ENCODE measurements at regions not wholly inside any gene's neighbourhood (a gene's known extent, or its start where the extent isn't known, plus 50 kb on each side); places are given as distances from the start of the nearest gene placed in this dataset.
"Not testable (repeated sequence)": the region's sequence is repeated elsewhere in the genome, so short reads cannot be mapped to it uniquely, and the experiment has no call there.

DNA sequence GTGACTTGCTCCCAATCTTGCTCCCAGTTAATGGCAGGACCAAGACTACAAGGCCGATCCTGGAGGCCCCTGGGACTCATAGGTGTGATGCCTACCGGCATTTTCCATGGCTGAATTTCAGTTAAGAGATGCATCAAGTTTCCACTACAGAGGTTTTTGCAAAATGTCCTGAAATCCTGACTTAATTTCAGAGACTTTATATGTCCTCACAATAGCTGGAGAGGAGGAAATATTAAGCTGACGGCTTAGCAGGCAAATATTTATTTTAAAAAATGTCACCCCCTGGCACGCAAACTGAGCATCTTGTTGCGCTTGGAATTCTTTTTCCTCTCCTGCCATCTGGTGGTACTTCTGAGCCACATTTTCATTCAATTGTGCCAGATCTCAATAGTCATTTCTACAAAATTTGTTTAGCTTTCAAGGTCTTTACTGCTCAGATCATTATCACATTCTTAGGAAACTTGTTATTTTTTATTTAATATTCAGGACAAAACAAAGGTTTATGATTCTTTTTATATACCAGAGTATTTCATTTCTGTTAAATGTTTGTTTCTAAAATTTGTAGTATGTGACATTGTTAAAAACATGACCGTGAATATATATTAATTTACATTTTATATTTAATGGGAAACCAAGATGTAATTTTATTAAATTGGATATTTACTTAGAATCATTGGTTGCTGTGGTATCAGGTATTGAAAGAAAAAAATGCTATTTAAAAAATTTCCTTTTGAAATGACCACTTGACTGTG, 189.2 kb upstream of the THRB start:
- no peak for DNase-seq (ENCODE audit: low read depth in 2 of 3, low spot score in 2 of 3)

DNA sequence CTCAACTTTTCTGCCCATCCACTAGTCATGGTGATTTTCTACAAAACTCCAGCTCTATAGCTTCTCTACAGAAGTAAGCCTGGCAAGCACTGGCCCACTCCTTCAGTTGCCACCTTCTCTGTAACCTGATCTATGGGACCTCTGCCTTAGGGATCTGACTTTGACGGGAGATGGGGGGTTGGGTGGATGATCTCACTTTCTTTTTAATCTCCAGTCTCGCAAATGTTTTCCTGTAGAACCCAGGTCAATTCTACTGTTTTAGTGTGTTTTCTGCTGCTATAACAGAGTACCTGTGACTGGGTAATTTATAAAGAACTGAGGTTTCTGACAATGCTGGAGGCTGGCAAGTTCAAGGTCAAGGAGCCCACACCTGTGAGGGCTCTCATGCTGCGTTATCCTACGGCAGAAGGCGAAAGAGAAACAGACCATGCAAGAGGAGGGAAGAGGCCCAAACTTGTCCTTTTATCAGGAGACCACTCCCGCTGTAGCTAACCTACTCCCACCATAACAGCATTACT, 189.9 kb upstream of the THRB start:
- no peak for DNase-seq (ENCODE audit: low read depth in 2 of 3, low spot score in 2 of 3)

DNA sequence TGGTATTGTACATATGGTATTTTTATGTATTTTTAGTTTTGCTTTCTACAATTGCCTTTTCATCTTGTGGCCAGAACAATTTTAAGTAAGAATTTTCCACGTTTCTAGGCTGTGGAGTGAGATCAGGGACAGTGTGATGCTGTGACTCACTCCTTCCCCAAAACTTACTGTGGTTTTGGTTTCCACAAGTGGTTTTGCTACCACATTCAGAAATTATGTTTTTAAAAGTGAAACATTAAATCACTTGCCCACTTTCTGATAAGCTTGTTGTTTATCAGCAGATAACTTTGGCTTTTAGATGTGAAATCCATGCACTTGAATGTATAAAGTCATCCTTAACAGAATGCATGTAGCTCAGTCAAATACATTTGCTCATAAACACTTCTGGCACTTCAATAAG, 192.2 kb upstream of the THRB start:
- DNase-seq (ENCODE audit: low read depth in 2 of 3, low spot score in 2 of 3): no peak

DNA sequence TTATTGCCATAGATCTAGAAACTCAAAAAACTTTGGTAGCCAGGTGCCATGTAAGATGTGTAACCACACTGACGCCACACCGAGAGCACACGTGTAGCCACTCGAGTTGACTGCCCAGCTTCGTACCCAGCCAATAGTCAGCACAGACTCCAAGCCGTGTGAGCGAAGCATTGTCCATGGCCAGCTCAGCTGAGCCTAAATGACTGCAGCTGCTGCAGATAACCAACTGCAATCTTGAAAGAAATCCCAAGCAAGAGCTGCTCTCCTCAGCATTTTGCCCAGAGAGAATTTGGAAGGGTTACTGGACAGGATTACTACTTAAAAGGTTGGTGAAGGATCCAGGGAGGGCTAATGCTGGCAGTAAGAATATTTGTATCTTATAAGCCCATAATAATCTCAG, 193.0 kb upstream of the THRB start:
- no peak for DNase-seq (ENCODE audit: low read depth in 2 of 3, low spot score in 2 of 3)

DNA sequence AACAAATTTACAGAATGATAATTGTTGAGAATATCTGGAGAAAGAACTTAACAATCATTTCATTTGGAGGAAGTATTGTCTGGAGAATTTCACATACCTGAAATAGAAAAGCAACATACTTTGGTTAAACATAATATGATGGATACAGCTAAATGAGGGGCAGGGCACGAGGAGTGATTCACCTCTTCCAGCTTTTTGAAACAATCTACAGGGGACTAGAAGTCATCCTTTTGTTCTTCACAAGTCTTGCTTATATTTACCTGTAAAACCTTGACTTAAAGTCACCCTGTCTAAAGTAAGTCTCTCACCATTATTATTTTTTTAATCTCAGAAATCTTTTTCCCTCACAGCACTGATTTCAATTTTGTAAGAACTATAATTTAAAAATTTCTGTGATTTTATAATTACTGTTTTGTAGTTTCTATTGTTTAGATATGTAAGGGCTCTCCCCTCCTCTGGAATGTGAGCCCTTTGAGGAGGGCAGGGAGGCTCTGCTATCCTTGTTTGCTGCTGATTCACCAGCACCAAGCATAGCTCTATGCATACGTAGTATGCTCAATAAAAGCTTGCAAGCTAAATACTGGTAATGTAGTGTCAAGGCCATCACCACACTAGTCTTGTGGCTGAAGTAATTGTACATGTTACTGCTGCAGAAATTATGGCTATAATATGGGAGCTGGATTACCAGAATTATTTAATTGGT, 193.9 kb upstream of the THRB start:
- DNase-seq (ENCODE audit: low read depth in 2 of 3, low spot score in 2 of 3): no peak

DNA sequence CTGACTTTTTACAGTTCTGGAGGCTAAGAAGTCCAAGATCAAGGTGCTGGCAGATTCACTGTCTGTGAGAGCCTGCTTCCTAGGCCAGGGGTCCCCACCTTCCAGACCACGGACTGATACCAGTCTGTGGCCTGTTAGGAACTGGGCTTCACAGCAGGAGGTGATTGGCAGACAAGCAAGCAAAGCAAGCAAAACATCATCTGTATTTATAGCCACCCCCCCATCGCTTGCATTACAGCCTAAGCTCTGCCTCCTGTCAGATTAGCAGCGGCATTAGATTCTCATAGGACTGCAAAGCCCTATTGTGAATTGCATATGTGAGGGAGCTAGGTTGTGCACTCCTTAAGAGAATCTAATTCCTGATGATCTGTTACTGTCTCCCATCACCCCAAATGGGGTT, 194.7 kb upstream of the THRB start:
- DNase-seq (ENCODE audit: low read depth in 2 of 3, low spot score in 2 of 3): no peak

DNA sequence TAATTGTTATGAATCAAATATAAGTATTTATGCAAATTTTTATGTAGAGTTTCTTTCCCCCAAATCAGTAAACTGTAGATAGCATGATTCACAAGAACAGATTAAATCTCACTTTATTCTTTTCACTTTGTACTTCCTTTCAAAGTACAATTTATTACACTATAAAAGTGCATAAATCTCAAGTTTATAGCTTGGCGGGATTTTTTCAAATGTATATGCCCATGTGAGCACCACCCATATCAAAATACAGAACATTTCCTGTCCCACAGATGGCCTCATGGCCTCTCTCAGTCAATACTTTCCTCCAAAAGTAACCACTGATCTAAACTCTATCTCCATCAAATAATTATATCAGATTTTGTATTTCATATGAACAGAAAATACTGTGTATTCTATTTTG, 196.1 kb upstream of the THRB start:
- DNase-seq (ENCODE audit: low read depth in 2 of 3, low spot score in 2 of 3): no peak

DNA sequence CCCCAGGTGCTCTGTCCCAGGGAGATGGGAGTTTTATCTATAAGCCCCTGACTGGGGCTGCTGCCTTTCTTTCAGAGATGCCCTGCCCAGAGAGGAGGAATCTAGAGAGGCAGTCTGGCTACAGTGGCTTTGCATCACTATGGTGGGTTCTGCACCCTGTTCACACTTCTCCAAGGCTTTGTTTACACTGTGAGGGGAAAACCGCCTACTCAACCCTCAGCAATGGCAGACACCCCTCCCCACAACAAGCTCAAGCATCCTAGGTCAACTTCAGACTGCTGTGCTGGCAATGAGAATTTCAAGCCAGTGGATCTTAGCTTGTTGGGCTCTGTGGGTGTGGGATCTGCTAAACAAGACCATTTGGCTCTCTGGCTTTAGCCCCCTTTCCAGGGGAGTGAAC, 204.4 kb upstream of the THRB start:
- not testable (repeated sequence) for DNase-seq (ENCODE audit: low read depth in 2 of 3, low spot score in 2 of 3)

DNA sequence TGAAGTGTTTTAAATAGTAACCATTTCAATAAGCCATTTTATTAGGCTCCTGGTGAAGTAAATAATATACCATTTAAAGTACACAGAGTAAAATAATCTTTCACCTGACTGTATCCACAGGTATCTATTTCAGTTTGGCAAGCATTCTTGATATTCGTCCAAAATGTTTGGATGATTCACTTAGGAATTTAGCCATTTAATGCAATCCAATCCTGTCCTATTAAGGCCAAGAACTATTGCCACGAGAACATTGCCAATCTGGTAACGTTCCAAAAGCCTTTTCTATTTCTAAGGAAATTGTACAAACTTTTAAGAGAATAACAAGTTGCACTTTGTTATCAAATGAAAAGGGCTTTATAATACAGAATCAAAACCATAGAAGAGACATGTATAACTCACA, 209.8 kb upstream of the THRB start:
- no peak for DNase-seq (ENCODE audit: low read depth in 2 of 3, low spot score in 2 of 3)

DNA sequence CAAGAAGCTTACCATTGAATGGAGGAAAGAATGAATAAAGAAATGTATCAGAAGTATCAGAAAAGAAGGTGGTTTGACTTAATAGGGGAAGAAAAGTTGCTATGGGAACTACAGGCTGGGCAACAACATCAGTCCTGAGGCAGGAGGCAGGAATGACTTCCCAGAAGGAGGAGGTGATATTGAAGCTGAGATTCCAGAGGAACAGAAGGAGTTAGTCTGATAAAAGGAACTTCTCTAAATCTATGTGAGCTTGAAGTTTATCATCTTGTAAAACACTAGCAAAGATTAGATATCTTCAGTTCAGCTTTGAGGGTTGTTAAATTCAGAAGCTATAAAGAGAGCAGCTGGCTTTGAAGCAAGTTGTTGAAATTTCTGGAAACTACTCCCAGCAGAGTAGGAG, 213.3 kb upstream of the THRB start:
- no peak for DNase-seq (ENCODE audit: low read depth in 2 of 3, low spot score in 2 of 3)

DNA sequence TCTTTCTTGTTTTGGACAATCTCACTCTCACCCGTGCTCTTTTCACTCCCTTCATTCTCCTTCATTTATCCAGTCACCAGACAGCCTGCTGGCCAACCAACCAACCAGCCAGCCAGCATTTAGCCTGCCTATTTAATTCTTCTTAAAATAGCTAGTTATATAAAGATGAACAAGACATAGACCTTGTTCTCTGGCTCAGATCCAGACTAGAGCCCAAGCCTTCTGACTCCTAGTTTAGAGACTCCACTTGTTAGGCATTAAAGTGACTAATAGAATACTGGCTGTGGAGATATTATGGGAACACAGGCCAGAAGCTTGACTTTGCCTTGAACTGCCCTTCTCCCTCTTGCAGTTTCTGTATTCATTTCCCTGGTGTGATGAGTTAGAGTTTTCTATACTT, 215.3 kb upstream of the THRB start:
- no peak for DNase-seq (ENCODE audit: low read depth in 2 of 3, low spot score in 2 of 3)

DNA sequence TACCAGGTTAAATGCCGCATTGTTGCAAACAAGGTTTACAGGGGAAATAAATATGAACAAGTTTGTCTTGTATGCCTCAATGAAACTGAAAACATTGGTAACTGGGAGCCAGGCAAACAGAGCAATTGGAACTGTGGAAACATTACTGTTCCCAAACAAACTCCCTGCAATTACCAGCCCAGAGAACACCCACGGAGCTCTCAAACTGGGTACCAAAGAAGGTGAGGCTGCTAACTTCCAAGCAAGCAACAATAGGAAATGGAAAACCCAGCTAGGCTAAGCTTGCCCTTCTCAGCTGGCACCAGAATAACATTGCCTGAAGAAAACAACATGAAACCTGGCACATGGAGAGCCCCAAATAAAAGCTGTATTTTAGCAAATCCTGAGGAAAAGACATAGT, 218.9 kb upstream of the THRB start:
- no peak for DNase-seq (ENCODE audit: low read depth in 2 of 3, low spot score in 2 of 3)

DNA sequence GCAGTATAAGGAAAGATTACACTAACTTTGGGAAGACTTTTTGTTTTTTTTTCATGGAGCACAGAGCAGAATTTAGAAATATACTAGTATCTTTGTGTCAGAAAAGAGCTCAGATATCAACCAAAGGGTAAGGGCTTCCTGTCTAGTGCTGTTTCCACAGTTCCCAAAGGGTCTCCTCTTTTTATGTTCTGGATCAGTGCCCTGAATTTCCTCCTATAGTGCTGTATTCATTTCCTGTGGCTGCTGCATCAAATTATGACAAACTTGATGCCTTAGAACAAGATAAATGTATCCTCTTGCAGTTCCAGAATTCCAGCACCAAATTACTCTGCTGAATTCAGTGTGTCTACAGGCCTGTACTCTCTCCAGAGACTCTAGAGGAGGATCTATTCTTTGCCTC, 219.8 kb upstream of the THRB start:
- DNase-seq (ENCODE audit: low read depth in 2 of 3, low spot score in 2 of 3): no peak

DNA sequence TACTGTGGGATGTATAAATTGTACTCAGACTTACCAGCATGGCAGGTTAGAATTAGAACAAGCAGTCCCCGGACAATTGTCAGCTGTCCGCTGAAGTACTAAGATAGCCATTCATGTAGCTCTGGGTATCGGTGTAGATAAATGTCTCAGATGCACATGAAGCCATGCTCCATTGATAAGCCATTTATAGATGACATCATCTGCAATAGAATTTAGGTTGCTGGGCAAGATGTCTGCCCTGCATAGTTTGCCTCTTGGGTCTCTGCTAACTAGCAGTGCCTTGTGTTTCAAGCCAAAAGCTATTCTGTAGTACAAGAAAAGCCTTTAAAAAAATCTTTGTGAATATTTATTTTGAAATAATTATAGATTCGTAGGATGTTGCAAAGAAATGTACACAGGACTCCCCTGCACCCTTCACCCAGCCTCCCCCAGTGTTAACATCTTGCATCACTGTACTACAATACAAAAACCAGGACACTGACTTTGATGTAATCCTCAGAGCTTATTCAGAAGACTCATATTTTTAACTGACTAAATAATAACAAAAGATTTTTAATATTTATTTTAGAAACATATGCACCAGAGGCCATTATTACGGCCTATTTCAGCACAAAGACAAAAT, 220.6 kb upstream of the THRB start:
- no peak for DNase-seq (ENCODE audit: low read depth in 2 of 3, low spot score in 2 of 3)

DNA sequence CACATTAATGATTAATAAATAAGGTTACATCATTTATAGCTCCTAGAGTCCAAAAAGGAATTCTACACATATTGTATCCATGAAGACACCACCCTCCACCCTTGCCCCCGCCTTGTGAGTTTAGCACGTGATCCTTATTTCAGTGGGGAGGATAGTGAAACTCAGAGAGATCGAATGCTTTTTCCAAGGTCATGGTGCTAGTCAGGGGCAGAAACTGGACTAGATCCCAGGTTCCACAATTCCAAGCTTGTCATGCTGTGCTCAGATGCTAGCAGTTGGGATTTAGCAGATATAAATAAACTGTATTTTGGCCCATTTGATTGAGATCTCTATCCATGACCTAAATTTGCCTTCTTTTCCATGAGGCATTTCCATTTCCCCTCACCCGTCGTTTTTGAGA, 227.4 kb upstream of the THRB start:
- no peak for DNase-seq (ENCODE audit: low read depth in 2 of 3, low spot score in 2 of 3)

DNA sequence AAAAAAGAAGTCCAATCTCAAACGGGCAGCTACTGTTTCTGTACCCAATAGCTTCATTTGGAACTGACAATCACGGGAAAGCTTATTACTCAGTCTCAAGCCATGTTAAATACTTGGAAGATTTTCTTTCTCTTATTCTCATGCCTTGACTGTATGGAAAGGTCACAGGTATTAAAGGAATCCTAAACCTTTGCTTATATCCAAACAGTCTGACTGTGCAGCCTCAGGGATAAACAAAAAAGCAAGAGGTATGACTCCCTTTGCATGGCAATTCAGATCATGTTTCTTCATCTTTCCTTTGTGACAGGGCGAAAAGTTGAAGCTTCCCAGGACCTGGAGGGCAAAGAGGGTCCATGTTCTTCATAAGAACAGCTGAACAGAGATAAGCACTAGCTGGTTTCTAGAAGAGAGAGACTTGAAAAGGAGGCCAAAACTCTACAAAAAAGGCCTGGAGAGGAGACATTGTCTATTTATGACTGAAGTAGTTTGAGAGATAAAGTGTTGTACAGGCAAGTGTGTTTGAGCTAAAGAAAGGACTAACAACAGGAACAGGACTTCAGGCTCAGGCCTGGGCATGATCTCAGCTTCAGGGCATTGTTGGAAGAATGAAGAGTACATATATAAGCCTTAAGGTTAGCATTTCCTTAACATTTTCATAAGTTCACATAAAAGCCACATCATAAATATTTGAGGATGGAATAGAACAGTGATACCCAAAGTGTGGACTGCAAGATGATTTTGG, 231.0 kb upstream of the THRB start:
- no peak for DNase-seq (ENCODE audit: low read depth in 2 of 3, low spot score in 2 of 3)

DNA sequence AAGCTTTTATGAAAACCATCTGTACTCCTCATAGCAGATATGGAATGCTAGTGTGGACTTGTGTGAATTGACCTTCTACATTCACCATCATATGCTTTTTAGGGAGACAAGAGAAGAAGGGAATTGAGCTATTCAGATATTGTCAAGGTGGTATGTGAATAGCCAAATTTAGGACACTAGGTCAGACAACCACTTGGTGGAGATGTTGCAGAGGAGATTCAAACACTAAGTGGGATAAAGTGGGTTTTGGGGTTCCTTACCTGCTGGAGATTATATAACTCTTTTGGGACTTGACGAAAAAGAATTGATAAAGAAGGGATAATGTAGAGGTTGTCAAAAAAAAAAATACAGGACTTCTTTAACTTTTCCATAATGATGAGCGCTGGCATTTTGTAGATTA, 231.8 kb upstream of the THRB start:
- no peak for DNase-seq (ENCODE audit: low read depth in 2 of 3, low spot score in 2 of 3)

DNA sequence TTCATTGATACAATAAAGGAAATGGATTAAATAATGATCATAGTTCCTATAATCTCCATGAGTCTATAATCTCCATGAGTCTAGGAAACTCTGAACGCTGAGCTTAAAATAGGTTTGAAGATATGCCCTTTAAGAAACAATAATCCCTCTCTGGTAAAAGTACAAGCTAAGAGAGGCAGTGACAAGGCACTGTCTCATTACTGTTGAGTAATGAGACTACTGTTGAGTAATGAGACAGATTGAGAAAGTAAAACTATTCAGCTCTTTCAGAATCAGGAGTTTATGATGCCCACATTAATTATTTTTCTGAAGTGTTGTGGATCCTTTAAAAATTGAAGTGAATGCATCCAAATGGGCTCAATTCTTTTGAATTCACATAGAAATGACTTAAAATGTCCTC, 235.5 kb upstream of the THRB start:
- DNase-seq (ENCODE audit: low read depth in 2 of 3, low spot score in 2 of 3): no peak

DNA sequence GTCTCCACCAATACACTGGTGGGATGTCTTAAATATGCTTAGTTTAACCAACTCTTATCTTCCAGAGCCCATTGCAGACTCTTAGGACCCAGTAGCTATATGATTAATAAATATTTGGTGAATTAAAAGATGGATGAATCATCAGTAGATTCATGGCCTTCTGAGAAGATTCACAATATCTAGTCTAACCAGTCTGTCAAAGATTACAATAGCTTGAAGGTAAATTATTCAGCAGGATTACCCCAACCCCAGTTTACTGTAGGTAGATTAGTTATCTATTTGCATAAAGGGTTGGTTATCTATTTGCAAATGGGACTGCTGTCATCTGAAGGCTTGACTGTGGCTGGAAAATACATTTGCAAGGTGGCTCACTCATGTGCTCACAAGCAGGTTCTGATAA, 239.4 kb upstream of the THRB start:
- DNase-seq (ENCODE audit: low read depth in 2 of 3, low spot score in 2 of 3): no peak

DNA sequence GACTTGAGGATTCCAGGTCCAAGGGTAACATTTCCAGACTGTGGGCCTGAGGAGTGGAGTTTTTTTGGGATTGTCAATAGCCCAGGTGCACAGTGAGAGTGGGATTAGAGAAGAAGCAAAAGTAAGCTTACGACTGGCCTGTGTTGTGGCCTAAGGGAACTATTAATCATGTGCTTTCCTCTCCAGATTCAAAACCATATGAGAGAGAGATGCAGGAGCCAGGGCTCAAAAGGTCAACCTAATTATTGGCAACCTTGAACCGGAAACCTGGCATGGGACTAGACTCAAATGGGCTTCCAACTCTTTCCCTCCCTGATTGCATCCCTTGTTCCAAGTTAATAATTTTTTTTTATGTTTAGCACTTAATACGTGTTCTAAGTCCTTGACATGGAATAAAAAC, 242.1 kb upstream of the THRB start:
- no peak for DNase-seq (ENCODE audit: low read depth in 2 of 3, low spot score in 2 of 3)

DNA sequence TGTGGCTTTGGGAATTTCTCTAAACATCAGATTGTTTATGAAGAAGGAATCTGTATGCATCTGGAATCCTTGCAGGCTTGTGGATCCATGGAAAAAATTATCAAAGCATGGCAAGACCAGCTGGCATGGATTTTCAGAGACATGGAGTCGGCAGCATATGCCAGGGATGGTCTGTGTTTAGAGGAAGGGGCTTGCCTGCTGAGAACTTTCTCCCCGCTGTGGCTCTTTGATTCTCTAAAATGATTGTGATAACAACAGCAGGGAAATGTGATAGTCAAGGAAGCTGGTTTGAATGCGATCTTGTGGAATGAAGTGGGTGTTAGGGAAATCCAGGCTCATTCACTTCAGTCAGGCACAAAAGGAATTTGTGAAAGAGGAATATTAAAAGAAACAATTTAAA, 245.7 kb upstream of the THRB start:
- DNase-seq (ENCODE audit: low read depth in 2 of 3, low spot score in 2 of 3): no peak

DNA sequence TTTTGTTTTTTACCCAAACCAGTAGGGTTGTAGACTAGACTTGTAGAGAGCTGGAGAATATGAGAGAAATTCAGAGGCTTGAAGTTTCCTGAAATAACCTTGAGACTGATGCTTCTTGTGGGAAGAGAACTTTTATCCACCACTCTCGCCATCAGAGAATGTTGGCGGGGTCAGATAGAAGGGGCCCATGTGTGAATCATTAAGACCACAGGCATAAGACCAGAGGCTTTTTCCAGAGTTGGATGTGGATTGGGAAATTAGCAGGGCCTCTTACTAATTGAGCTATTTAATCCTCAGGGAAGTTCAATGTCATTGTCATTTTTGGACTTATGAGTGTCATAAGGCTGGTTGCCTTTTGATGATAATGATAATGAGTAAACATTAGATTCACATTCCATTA, 246.9 kb upstream of the THRB start:
- no peak for DNase-seq (ENCODE audit: low read depth in 2 of 3, low spot score in 2 of 3)
